Activated CD4-positive, alpha-beta T cell treated with anti-CD3 and anti-CD28 coated beads, Interleukin-2, amount 10 ng/mL, durations not matched to agents 24 days and 14 days (primary cell): ENCODE measurements at regions not wholly inside any gene's neighbourhood (a gene's known extent, or its start where the extent isn't known, plus 50 kb on each side); places are given as distances from the start of the nearest gene placed in this dataset.

ENCODE experiments used
- DNase-seq: peaks from one replicate; pipeline ENCODE4 v3.0.0; 2022
- H3K27ac Mint-ChIP-seq: one replicate; pipeline ENCODE4 v1.8.0; 2022; ENCODE audit warnings: mild to moderate bottlenecking, mixed read lengths
- H3K27me3 Mint-ChIP-seq: one replicate; pipeline ENCODE4 v1.8.0; 2022; ENCODE audit warnings: mixed read lengths
- H3K36me3 Mint-ChIP-seq: one replicate; pipeline ENCODE4 v1.8.0; 2022; ENCODE audit warnings: low read depth, mild to moderate bottlenecking, mixed read lengths
- H3K4me1 Mint-ChIP-seq: one replicate; pipeline ENCODE4 v1.8.0; 2021; ENCODE audit warnings: mixed read lengths
- H3K4me3 Mint-ChIP-seq: one replicate; pipeline ENCODE4 v1.8.0; 2022; ENCODE audit warnings: mild to moderate bottlenecking, moderate library complexity, mixed read lengths
- H3K9me3 Mint-ChIP-seq: one replicate; pipeline ENCODE4 v1.8.0; 2021; ENCODE audit warnings: mixed read lengths
- intact Hi-C: fragments of 100-400 bp; cut with micrococcal nuclease; formaldehyde crosslinking; loops from one replicate; pipeline ENCODE4 v1.15.1; 2023

- intact Hi-C loops = no loop called here
- Mint-ChIP-seq H3K36me3 (no peaks in the 10 kb centered on the region), H3K4me3 (no peak overlapping the region), H3K4me1 (no peaks in the 10 kb centered on the region), H3K27me3 (no peaks in the 10 kb centered on the region), H3K9me3 (no peaks in the 10 kb centered on the region), H3K27ac (no peak overlapping the region)
- no peak for DNase-seq
These were observed 170.6 kb downstream of the CCDC59 start for GRCh38 chr12:82187595-82187994.

GRCh38 chr12:82187011-82187410, 171.2 kb downstream of the CCDC59 start:
- Mint-ChIP-seq H3K27me3 (no peaks in the 10 kb centered on the region), H3K9me3 (no peaks in the 10 kb centered on the region), H3K36me3 (no peaks in the 10 kb centered on the region), H3K4me1 (no peaks in the 10 kb centered on the region), H3K4me3 (no peak overlapping the region), H3K27ac (no peak overlapping the region)
- no peak for DNase-seq
- intact Hi-C loops = no loop called here

- intact Hi-C loops = no loop called here
- Mint-ChIP-seq H3K4me1 (no peaks in the 10 kb centered on the region), H3K36me3 (no peaks in the 10 kb centered on the region), H3K9me3 (no peaks in the 10 kb centered on the region), H3K27me3 (no peaks in the 10 kb centered on the region), H3K27ac (no peak overlapping the region), H3K4me3 (no peak overlapping the region)
- DNase-seq = no peak
These were observed 171.9 kb downstream of the CCDC59 start for GRCh38 chr12:82186282-82186681.

GRCh38 chr12:82184844-82185243, 173.3 kb downstream of the CCDC59 start:
- Mint-ChIP-seq H3K4me3 (no peak overlapping the region), H3K36me3 (no peaks in the 10 kb centered on the region), H3K27me3 (no peaks in the 10 kb centered on the region), H3K9me3 (no peaks in the 10 kb centered on the region), H3K27ac (no peak overlapping the region), H3K4me1 (no peaks in the 10 kb centered on the region)
- intact Hi-C loops = no loop called here
- no peak for DNase-seq

GRCh38 chr12:82182601-82183190, 175.5 kb downstream of the CCDC59 start:
- H3K27ac Mint-ChIP-seq = no peak overlapping the region
- no peak for DNase-seq
- no peak overlapping the region for H3K4me3 Mint-ChIP-seq
- no peaks in the 10 kb centered on the region for H3K4me1 Mint-ChIP-seq
- intact Hi-C loops = no loop called here
- H3K36me3 Mint-ChIP-seq = no peaks in the 10 kb centered on the region
- no peaks in the 10 kb centered on the region for H3K27me3 Mint-ChIP-seq
- H3K9me3 Mint-ChIP-seq = no peaks in the 10 kb centered on the region

- no peak for DNase-seq
- no peaks in the 10 kb centered on the region for H3K36me3 Mint-ChIP-seq
- no peaks in the 10 kb centered on the region for H3K27me3 Mint-ChIP-seq
- no peaks in the 10 kb centered on the region for H3K9me3 Mint-ChIP-seq
- no peak overlapping the region for H3K4me3 Mint-ChIP-seq
- no peak overlapping the region for H3K27ac Mint-ChIP-seq
- no peaks in the 10 kb centered on the region for H3K4me1 Mint-ChIP-seq
- intact Hi-C loops = no loop called here
These were observed 181.3 kb downstream of the CCDC59 start for GRCh38 chr12:82176761-82177490.

- H3K27ac Mint-ChIP-seq = no peak overlapping the region
These were observed 182.2 kb downstream of the CCDC59 start for GRCh38 chr12:82176026-82176425.

GRCh38 chr12:82174936-82175335, 183.3 kb downstream of the CCDC59 start:
- Mint-ChIP-seq H3K36me3 (no peaks in the 10 kb centered on the region), H3K27me3 (no peaks in the 10 kb centered on the region), H3K4me3 (no peak overlapping the region), H3K9me3 (no peaks in the 10 kb centered on the region), H3K27ac (no peak overlapping the region), H3K4me1 (no peaks in the 10 kb centered on the region)
- no peak for DNase-seq
- intact Hi-C loops = no loop called here

More at GRCh38 chr12:82176026-82176425, 182.2 kb downstream of the CCDC59 start:
- DNase-seq = no peak
- Mint-ChIP-seq H3K36me3 (no peaks in the 10 kb centered on the region), H3K9me3 (no peaks in the 10 kb centered on the region), H3K27me3 (no peaks in the 10 kb centered on the region), H3K4me1 (no peaks in the 10 kb centered on the region), H3K4me3 (no peak overlapping the region)
- intact Hi-C loops = no loop called here

GRCh38 chr12:82174383-82174782, 183.8 kb downstream of the CCDC59 start:
- no peak for DNase-seq
- Mint-ChIP-seq H3K4me3 (no peak overlapping the region), H3K27ac (no peak overlapping the region), H3K4me1 (no peaks in the 10 kb centered on the region), H3K27me3 (no peaks in the 10 kb centered on the region), H3K36me3 (no peaks in the 10 kb centered on the region), H3K9me3 (no peaks in the 10 kb centered on the region)
- intact Hi-C loops = no loop called here

- no peak for DNase-seq
- Mint-ChIP-seq H3K4me3 (no peak overlapping the region), H3K27ac (no peak overlapping the region), H3K9me3 (no peaks in the 10 kb centered on the region), H3K36me3 (no peaks in the 10 kb centered on the region), H3K27me3 (no peaks in the 10 kb centered on the region), H3K4me1 (no peaks in the 10 kb centered on the region)
- intact Hi-C loops = no loop called here
These were observed 209.1 kb downstream of the CCDC59 start for GRCh38 chr12:82149045-82149444.

- H3K36me3 Mint-ChIP-seq = no peaks in the 10 kb centered on the region
These were observed 211.4 kb downstream of the CCDC59 start for GRCh38 chr12:82146740-82147139.

GRCh38 chr12:82144505-82144904, 213.7 kb downstream of the CCDC59 start:
- Mint-ChIP-seq H3K36me3 (no peaks in the 10 kb centered on the region), H3K27ac (no peak overlapping the region), H3K9me3 (no peaks in the 10 kb centered on the region), H3K4me1 (no peaks in the 10 kb centered on the region), H3K27me3 (no peaks in the 10 kb centered on the region), H3K4me3 (no peak overlapping the region)
- intact Hi-C loops = no loop called here
- DNase-seq = no peak

More at GRCh38 chr12:82146740-82147139, 211.4 kb downstream of the CCDC59 start:
- intact Hi-C loops = no loop called here
- DNase-seq = no peak
- Mint-ChIP-seq H3K9me3 (no peaks in the 10 kb centered on the region), H3K4me3 (no peak overlapping the region), H3K27ac (no peak overlapping the region), H3K27me3 (no peaks in the 10 kb centered on the region), H3K4me1 (no peaks in the 10 kb centered on the region)

- Mint-ChIP-seq H3K4me1 (no peaks in the 10 kb centered on the region), H3K27ac (no peak overlapping the region), H3K36me3 (no peaks in the 10 kb centered on the region), H3K27me3 (no peaks in the 10 kb centered on the region), H3K9me3 (no peaks in the 10 kb centered on the region), H3K4me3 (no peak overlapping the region)
- no peak for DNase-seq
- intact Hi-C loops = no loop called here
These were observed 225.8 kb downstream of the CCDC59 start for GRCh38 chr12:82132390-82132789.

- no peak overlapping the region for H3K27ac Mint-ChIP-seq
- no peaks in the 10 kb centered on the region for H3K4me1 Mint-ChIP-seq
- intact Hi-C loops = no loop called here
- no peaks in the 10 kb centered on the region for H3K36me3 Mint-ChIP-seq
- no peaks in the 10 kb centered on the region for H3K9me3 Mint-ChIP-seq
- no peak for DNase-seq
- H3K4me3 Mint-ChIP-seq = no peak overlapping the region
- H3K27me3 Mint-ChIP-seq = no peaks in the 10 kb centered on the region
These were observed 227.4 kb downstream of the CCDC59 start for GRCh38 chr12:82130762-82131161.
